ENCODE measurements at regions not wholly inside any gene's neighbourhood (a gene's known extent, or its start where the extent isn't known, plus 50 kb on each side); places are given as distances from the start of the nearest gene placed in this dataset.

- no peaks in the 10 kb centered on the region for H3K36me3 ChIP-seq (ENCODE audit: insufficient read depth, low read length)
- H3K4me3 ChIP-seq (ENCODE audit: low read depth, low read length) = no peak overlapping the region
- H3K4me1 ChIP-seq (ENCODE audit: control insufficient read depth, insufficient read depth, low read length, unreplicated experiment) = no peaks in the 10 kb centered on the region
- no peaks in the 10 kb centered on the region for H3K27me3 ChIP-seq (ENCODE audit: insufficient read depth, low read length)
- no peak overlapping the region for H3K27ac ChIP-seq (ENCODE audit: low read depth, low read length)
- no peak overlapping the region for H2AFZ ChIP-seq (ENCODE audit: low read length, unreplicated experiment)
- no peaks in the 10 kb centered on the region for H3K79me2 ChIP-seq (ENCODE audit: control insufficient read depth, insufficient read depth, low read length, unreplicated experiment)
Observed at GRCh38 chr2:220129391-220129790, 502.0 kb downstream of the SLC4A3 start.

DNA sequence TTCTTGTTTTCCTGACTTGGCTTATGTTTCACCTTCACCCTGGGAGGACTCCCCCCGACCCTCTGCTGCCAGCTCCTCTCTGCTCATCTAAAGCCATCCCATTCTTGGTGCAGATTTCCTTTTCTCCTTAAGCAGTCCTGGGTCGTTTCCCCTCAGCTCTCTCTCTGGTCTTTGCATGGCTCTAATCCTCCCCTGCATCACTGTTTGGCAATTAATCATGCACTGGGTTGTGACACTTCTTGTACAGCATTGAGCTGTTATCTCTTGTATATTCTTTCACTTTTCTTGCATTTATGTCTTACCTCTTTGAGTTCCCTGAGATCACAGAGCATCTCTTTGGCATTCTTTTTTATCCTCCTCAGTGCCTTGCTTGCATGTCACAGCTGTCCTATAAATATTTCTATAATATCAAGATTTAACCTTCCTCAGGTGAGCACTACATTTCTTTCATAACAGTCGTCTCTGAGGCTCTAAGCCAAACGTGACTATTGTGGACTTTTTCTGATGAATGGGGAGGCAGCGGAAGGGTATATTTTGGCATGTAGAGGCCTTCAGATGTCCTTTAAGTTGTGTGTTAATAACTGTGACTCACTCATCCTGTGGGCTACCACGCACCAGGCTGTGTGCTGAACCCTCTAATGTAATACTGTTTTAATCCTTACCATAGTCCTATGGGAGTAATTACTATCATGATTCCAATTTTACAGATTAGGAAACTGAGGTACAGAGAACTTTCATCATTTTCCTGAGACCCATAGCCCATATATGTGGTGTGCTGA, 507.5 kb downstream of the SLC4A3 start:
- no peaks in the 10 kb centered on the region for H3K79me2 ChIP-seq (ENCODE audit: control insufficient read depth, insufficient read depth, low read length, unreplicated experiment)
- no peaks in the 10 kb centered on the region for H3K27me3 ChIP-seq (ENCODE audit: insufficient read depth, low read length)
- H3K36me3 ChIP-seq (ENCODE audit: insufficient read depth, low read length) = no peaks in the 10 kb centered on the region
- H3K27ac ChIP-seq (ENCODE audit: low read depth, low read length) = no peak overlapping the region
- no peak overlapping the region for H2AFZ ChIP-seq (ENCODE audit: low read length, unreplicated experiment)
- no peak overlapping the region for H3K4me3 ChIP-seq (ENCODE audit: low read depth, low read length)
- H3K4me1 ChIP-seq (ENCODE audit: control insufficient read depth, insufficient read depth, low read length, unreplicated experiment) = no peaks in the 10 kb centered on the region

DNA sequence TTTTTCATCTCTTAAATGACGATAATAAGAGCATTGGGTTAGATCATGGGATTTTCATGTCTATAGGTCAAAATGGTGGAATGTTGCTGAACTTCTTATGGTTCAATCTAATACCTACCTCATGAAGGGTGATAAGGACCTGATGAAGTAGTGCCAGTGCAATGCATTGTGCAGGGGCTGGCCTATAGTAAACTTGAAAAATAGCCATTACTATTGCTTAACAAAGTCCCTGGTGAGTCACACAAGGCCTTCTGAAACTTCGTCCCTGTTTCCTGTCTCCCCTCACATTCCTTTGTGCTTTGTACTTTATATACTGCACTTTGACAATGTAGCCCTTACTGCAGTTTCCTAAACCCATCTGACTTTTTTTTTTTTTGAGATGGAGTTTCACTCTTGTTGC, 515.9 kb downstream of the SLC4A3 start:
- H3K27ac ChIP-seq (ENCODE audit: low read depth, low read length) = no peak overlapping the region
- H3K36me3 ChIP-seq (ENCODE audit: insufficient read depth, low read length) = no peaks in the 10 kb centered on the region
- peaks cover 17% of the 10 kb centered on the region for H3K4me1 ChIP-seq (ENCODE audit: control insufficient read depth, insufficient read depth, low read length, unreplicated experiment)
- no peak overlapping the region for H3K4me3 ChIP-seq (ENCODE audit: low read depth, low read length)
- H3K27me3 ChIP-seq (ENCODE audit: insufficient read depth, low read length) = no peaks in the 10 kb centered on the region
- H3K79me2 ChIP-seq (ENCODE audit: control insufficient read depth, insufficient read depth, low read length, unreplicated experiment) = no peaks in the 10 kb centered on the region
- no peak overlapping the region for H2AFZ ChIP-seq (ENCODE audit: low read length, unreplicated experiment)

GRCh38 chr2:220144411-220144810, 517.0 kb downstream of the SLC4A3 start:
- H2AFZ ChIP-seq (ENCODE audit: low read length, unreplicated experiment) = peak overlapping the region; percentile 76
- no peak overlapping the region for H3K4me3 ChIP-seq (ENCODE audit: low read depth, low read length)
- no peaks in the 10 kb centered on the region for H3K27me3 ChIP-seq (ENCODE audit: insufficient read depth, low read length)
- H3K27ac ChIP-seq (ENCODE audit: low read depth, low read length) = no peak overlapping the region
- no peaks in the 10 kb centered on the region for H3K79me2 ChIP-seq (ENCODE audit: control insufficient read depth, insufficient read depth, low read length, unreplicated experiment)
- H3K4me1 ChIP-seq (ENCODE audit: control insufficient read depth, insufficient read depth, low read length, unreplicated experiment) = peaks cover 21% of the 10 kb centered on the region
- no peaks in the 10 kb centered on the region for H3K36me3 ChIP-seq (ENCODE audit: insufficient read depth, low read length)

- H3K4me1 ChIP-seq (ENCODE audit: control insufficient read depth, insufficient read depth, low read length, unreplicated experiment) = peaks cover 21% of the 10 kb centered on the region
- H3K4me3 ChIP-seq (ENCODE audit: low read depth, low read length) = no peak overlapping the region
- no peaks in the 10 kb centered on the region for H3K36me3 ChIP-seq (ENCODE audit: insufficient read depth, low read length)
- H3K27ac ChIP-seq (ENCODE audit: low read depth, low read length) = no peak overlapping the region
- H2AFZ ChIP-seq (ENCODE audit: low read length, unreplicated experiment) = no peak overlapping the region
- H3K79me2 ChIP-seq (ENCODE audit: control insufficient read depth, insufficient read depth, low read length, unreplicated experiment) = no peaks in the 10 kb centered on the region
- no peaks in the 10 kb centered on the region for H3K27me3 ChIP-seq (ENCODE audit: insufficient read depth, low read length)
Observed at GRCh38 chr2:220147161-220148038, 520.0 kb downstream of the SLC4A3 start.

DNA sequence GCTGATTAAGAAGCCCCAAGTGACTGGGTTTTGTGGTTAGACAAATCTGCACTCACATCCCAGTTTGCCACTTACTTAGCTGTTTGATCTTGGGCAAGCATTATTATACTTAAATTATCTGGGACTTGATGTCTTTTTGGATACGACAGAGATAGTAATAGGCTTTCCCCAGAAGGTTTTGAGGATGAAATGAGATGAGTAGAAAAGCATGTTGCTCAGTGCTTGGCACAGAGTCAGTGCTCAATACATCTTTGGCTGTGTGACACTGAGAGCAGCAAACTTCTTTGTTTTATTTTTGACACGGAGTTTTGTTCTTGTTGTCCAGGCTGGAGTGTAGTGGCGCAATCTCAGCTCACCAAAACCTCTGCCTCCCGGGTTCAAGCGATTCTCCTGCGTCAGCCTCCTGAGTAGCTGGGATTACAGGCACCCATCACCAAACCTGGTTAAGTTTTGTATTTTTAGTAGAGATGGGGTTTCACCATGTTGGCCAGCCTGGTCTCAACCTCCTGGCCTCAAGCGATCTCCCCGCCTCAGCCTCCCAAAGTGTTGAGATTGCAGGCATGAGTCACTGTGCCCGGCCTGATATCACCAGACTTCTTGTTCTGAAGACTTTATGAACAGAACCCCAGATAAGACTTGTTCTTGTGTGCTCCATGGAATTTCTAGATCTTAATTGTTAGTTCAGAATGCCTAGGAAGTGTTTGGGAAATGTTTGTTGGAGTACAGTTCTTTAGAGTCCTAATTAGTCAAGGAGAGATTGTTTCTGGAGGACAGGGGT, 521.2 kb downstream of the SLC4A3 start:
- no peaks in the 10 kb centered on the region for H3K79me2 ChIP-seq (ENCODE audit: control insufficient read depth, insufficient read depth, low read length, unreplicated experiment)
- no peak overlapping the region for H3K4me3 ChIP-seq (ENCODE audit: low read depth, low read length)
- H3K36me3 ChIP-seq (ENCODE audit: insufficient read depth, low read length) = no peaks in the 10 kb centered on the region
- H3K27me3 ChIP-seq (ENCODE audit: insufficient read depth, low read length) = no peaks in the 10 kb centered on the region
- no peak overlapping the region for H3K27ac ChIP-seq (ENCODE audit: low read depth, low read length)
- no peak overlapping the region for H2AFZ ChIP-seq (ENCODE audit: low read length, unreplicated experiment)
- peaks cover 13% of the 10 kb centered on the region for H3K4me1 ChIP-seq (ENCODE audit: control insufficient read depth, insufficient read depth, low read length, unreplicated experiment)

GRCh38 chr2:220151341-220151740, 523.9 kb downstream of the SLC4A3 start:
- Histone ChIP-seq H3K27me3 (ENCODE audit: insufficient read depth, low read length) (no peaks in the 10 kb centered on the region), H3K4me3 (ENCODE audit: low read depth, low read length) (no peak overlapping the region), H3K27ac (ENCODE audit: low read depth, low read length) (no peak overlapping the region), H2AFZ (ENCODE audit: low read length, unreplicated experiment) (no peak overlapping the region), H3K36me3 (ENCODE audit: insufficient read depth, low read length) (no peaks in the 10 kb centered on the region), H3K4me1 (ENCODE audit: control insufficient read depth, insufficient read depth, low read length, unreplicated experiment) (peaks cover 4% of the 10 kb centered on the region), H3K79me2 (ENCODE audit: control insufficient read depth, insufficient read depth, low read length, unreplicated experiment) (no peaks in the 10 kb centered on the region)

DNA sequence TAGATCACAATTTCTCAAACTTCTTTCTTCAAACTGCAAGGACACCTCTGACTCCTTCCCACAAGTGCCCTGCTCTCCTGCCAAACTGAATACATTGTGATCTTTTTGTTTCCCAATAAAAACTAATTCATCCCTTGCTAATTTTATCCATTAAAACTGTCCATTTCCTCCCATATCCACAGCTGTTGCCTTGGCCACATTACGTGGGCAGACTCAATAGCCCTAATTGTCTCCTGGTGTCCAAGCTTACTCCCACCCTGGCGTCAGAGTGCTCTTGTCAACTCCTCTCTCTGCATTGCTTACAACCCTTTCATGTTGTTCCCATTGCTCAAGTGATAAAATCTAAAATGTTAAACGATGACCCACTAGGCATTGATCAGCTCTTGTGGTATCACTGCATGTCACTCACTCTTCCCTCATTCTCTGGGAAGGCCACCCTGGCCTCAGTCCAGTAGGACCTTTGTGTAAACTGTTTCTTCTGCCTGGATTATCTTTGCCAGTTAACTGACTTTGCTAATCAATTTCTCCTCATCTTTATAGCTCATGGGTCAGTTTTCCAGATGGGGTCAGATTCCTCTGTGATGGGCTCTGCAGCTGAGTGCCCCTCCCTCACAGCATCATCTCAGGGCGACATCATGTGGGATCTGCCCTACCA, 525.0 kb downstream of the SLC4A3 start:
- no peak overlapping the region for H2AFZ ChIP-seq (ENCODE audit: low read length, unreplicated experiment)
- no peak overlapping the region for H3K4me3 ChIP-seq (ENCODE audit: low read depth, low read length)
- H3K27me3 ChIP-seq (ENCODE audit: insufficient read depth, low read length) = no peaks in the 10 kb centered on the region

DNA sequence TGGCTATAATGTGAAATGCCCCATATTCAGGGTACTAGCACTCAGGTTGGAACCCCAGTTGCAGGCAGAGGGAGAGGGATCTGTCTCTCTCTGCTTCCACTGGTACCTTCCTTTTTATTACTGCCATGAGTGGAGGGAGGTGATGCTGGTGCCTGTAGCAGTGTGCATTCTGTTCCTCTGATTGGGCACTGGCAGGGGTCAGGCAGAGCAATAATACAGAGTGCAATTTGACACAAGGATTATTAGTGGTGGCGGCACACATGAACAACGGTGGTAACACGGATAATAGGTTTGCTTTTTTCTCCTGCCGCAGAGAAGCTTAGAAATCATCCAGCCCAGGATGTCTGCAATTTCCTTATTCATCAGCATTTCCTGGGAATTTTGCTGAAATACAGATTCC, 525.7 kb downstream of the SLC4A3 start:
- Histone ChIP-seq H2AFZ (ENCODE audit: low read length, unreplicated experiment) (no peak overlapping the region), H3K27me3 (ENCODE audit: insufficient read depth, low read length) (no peaks in the 10 kb centered on the region), H3K4me3 (ENCODE audit: low read depth, low read length) (no peak overlapping the region), H3K4me1 (ENCODE audit: control insufficient read depth, insufficient read depth, low read length, unreplicated experiment) (peaks cover 4% of the 10 kb centered on the region), H3K36me3 (ENCODE audit: insufficient read depth, low read length) (no peaks in the 10 kb centered on the region), H3K27ac (ENCODE audit: low read depth, low read length) (no peak overlapping the region), H3K79me2 (ENCODE audit: control insufficient read depth, insufficient read depth, low read length, unreplicated experiment) (no peaks in the 10 kb centered on the region)

More for the DNA sequence above, 525.0 kb downstream of the SLC4A3 start:
- Histone ChIP-seq H3K36me3 (ENCODE audit: insufficient read depth, low read length) (no peaks in the 10 kb centered on the region), H3K4me1 (ENCODE audit: control insufficient read depth, insufficient read depth, low read length, unreplicated experiment) (peaks cover 4% of the 10 kb centered on the region), H3K27ac (ENCODE audit: low read depth, low read length) (no peak overlapping the region), H3K79me2 (ENCODE audit: control insufficient read depth, insufficient read depth, low read length, unreplicated experiment) (no peaks in the 10 kb centered on the region)

DNA sequence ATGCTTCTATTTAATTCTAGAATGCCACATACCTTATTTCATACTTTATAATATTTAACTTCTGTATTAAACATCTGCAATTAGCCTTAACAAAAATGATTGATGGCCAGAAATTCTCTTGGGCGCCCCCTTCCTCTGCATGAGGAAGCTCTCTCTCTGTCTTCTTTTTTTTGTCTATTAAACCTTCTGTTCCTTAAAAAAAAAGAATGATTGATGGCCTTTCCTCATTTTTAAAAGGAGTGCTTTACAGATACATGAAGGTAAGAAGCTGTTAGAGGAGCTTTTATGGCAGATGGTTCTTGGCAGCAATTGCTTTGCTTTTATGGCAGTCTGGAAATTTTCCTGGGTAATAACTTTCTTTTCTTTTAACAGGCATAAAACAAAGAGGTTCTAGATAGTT, 526.9 kb downstream of the SLC4A3 start:
- Histone ChIP-seq H3K4me1 (ENCODE audit: control insufficient read depth, insufficient read depth, low read length, unreplicated experiment) (peaks cover under 1% of the 10 kb centered on the region), H3K4me3 (ENCODE audit: low read depth, low read length) (no peak overlapping the region), H3K27ac (ENCODE audit: low read depth, low read length) (no peak overlapping the region), H2AFZ (ENCODE audit: low read length, unreplicated experiment) (no peak overlapping the region), H3K36me3 (ENCODE audit: insufficient read depth, low read length) (no peaks in the 10 kb centered on the region), H3K27me3 (ENCODE audit: insufficient read depth, low read length) (no peaks in the 10 kb centered on the region), H3K79me2 (ENCODE audit: control insufficient read depth, insufficient read depth, low read length, unreplicated experiment) (no peaks in the 10 kb centered on the region)
